ENCODE measurements at regions not wholly inside any gene's neighbourhood (a gene's known extent, or its start where the extent isn't known, plus 50 kb on each side); places are given as distances from the start of the nearest gene placed in this dataset.

DNA sequence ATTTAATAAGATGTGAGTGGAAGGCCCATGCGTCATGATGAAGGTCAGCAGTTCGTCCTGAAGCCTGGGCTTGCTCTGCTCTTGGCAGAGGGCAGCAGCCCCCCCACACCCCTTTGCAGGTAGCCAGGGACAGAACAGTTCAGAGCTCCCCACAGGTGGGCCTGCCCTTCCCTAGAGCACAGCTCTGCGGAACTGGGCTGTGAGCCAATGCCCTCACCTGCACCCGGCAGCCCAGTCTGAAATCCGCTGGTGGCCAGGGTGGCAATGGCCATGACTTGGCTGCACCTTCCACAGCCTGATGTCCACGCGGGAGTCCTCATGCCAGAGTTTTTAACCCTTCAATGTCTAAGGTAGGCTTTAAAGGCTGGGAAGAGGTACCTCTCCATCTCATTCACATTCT lies 136.7 kb downstream of the ACKR3 start (continued):
- TF ChIP-seq TCF12 (IDR thresholded peaks at IDR 0.05; ENCODE audit: low read depth, low read length): no peak

DNA sequence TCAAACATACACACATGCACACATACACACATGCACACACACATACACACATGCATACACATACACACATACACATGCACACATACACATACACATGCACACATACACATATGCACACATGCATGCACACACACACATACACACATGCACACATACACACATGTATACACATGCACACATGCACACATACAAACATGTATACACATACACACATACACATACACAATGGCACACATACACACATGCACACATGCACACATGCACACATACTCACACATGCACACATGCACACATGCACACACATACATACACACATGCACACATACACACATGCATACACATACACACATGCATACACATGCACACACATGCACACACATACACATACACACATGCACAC lies 137.2 kb downstream of the ACKR3 start:
- no peak for TF ChIP-seq TCF12 (IDR thresholded peaks at IDR 0.05; ENCODE audit: low read depth, low read length)
- TF ChIP-seq EGR1 (IDR thresholded peaks at IDR 0.05; ENCODE audit: borderline replicate concordance, low read depth, low read length): no peak
- TF ChIP-seq KDM1A (IDR thresholded peaks at IDR 0.05; ENCODE audit: borderline replicate concordance, low read length): no peak
- no peak for TF ChIP-seq PHF8 (conservative IDR thresholded peaks at IDR 0.05; ENCODE audit: low read depth, low read length)
- no peak for TF ChIP-seq ZNF274 (IDR thresholded peaks at IDR 0.05; ENCODE audit: borderline replicate concordance, extremely low read depth, low read length)
- no peak for TF ChIP-seq FOSL1 (IDR thresholded peaks at IDR 0.05; ENCODE audit: insufficient read depth, low read depth, low read length)
- no peak for TF ChIP-seq CEBPB (IDR thresholded peaks at IDR 0.05; ENCODE audit: low read depth, low read length)
- H4K20me1 ChIP-seq (replicated peaks in 1 of 2; ENCODE audit: control insufficient read depth in 1 of 2, insufficient read depth in 2 of 2, low read length in 2 of 2): peaks cover 0 to 2% of the 10 kb centered on the region in 2 experiments

More for the DNA sequence above, 137.2 kb downstream of the ACKR3 start:
- H3K18ac ChIP-seq (ENCODE audit: extremely low read depth, low read length): no peak overlapping the region; the same call in 1 of the 2 replicates
- H3K4me2 ChIP-seq (ENCODE audit: insufficient read depth in 1 of 2, low read depth in 2 of 2, low read length in 2 of 2): no peak overlapping the region
- no peak overlapping the region for H2AFZ ChIP-seq (ENCODE audit: low read length)
- no peak overlapping the region for H3K4me3 ChIP-seq (ENCODE audit: extremely low read depth in 1 of 4, insufficient read depth in 2 of 4, low read depth in 3 of 4, low read length in 4 of 4)
- H4K5ac ChIP-seq (ENCODE audit: insufficient read length, low read depth, low read length): no peak overlapping the region
- DNase-seq (ENCODE audit: low read depth in 1 of 2, low spot score in 2 of 2) (no peak), FAIRE-seq (no peak)
- no peaks in the 10 kb centered on the region; a peak in 1 of 7 replicates for H3K4me1 ChIP-seq (replicated peaks in 1 of 4; ENCODE audit: control insufficient read depth in 3 of 4, insufficient read depth in 4 of 4, low read length in 3 of 4)
- ChIA-PET POLR2A (ENCODE audit: partially characterized antibody) (no interaction called here), CTCF (ENCODE audit: partially characterized antibody) (no interaction called here)
- H3K79me2 ChIP-seq (ENCODE audit: control insufficient read depth in 1 of 2, insufficient read depth in 2 of 2, low read length in 2 of 2): no peaks in the 10 kb centered on the region
- peaks cover 2% of the 10 kb centered on the region; the same call in 1 of the 2 replicates for H3K23me2 ChIP-seq (ENCODE audit: low read depth, low read length)
- no peak overlapping the region for H4K91ac ChIP-seq (replicated peaks; ENCODE audit: insufficient read length, low read length)
- no peaks in the 10 kb centered on the region for H3K27me3 ChIP-seq (replicated peaks in 1 of 4; ENCODE audit: control insufficient read depth in 3 of 4, extremely low read depth in 1 of 4, insufficient read depth in 3 of 4, low read length in 3 of 4)
- peak overlapping the region; percentile 35; the same call in 1 of the 2 replicates for H2BK12ac ChIP-seq (ENCODE audit: low read depth, low read length)
- no peak overlapping the region for H2BK5ac ChIP-seq (ENCODE audit: low read depth, low read length)
- H2BK20ac ChIP-seq (ENCODE audit: low read length): no peak overlapping the region
- no peak overlapping the region for H2BK120ac ChIP-seq (replicated peaks; ENCODE audit: low read depth, low read length)
- no peak overlapping the region for H3K27ac ChIP-seq (ENCODE audit: low read depth, low read length)
- no peaks in the 10 kb centered on the region for H3K9me3 ChIP-seq (ENCODE audit: insufficient read depth in 2 of 2, low read depth in 1 of 2, low read length in 1 of 2)
- no peak overlapping the region for H2BK15ac ChIP-seq (ENCODE audit: low read length)
- H3K23ac ChIP-seq (ENCODE audit: insufficient read length): no peak overlapping the region
- H3K79me1 ChIP-seq (ENCODE audit: low read depth, low read length): no peaks in the 10 kb centered on the region
- H3K14ac ChIP-seq (ENCODE audit: insufficient read length): no peak overlapping the region
- H3K4ac ChIP-seq (replicated peaks; ENCODE audit: insufficient read length, low read depth, low read length): peak overlapping the region; percentile 48
- H3K56ac ChIP-seq (replicated peaks; ENCODE audit: insufficient read length, low read depth, low read length): no peak overlapping the region
- H3K9ac ChIP-seq (replicated peaks in 1 of 4; ENCODE audit: extremely low read depth in 1 of 4, low read depth in 3 of 4, low read length in 3 of 4): 0 out of 7 replicates have a peak overlapping the region, but pooled peaks of 1 of the 4 experiments have one; percentile 48
- no peaks in the 10 kb centered on the region; a peak in 1 of 8 replicates for H3K36me3 ChIP-seq (ENCODE audit: control insufficient read depth in 2 of 4, insufficient read depth in 4 of 4, low read length in 3 of 4)
- H2AK5ac ChIP-seq (ENCODE audit: low read depth, low read length): peak overlapping the region; percentile 91; the same call in 1 of the 2 replicates
- H4K8ac ChIP-seq (ENCODE audit: extremely low read depth, insufficient read depth, low read length): no peak overlapping the region

Data from H1 (cell line).